ENCODE measurements at regions not wholly inside any gene's neighbourhood (a gene's known extent, or its start where the extent isn't known, plus 50 kb on each side); places are given as distances from the start of the nearest gene placed in this dataset.

DNA sequence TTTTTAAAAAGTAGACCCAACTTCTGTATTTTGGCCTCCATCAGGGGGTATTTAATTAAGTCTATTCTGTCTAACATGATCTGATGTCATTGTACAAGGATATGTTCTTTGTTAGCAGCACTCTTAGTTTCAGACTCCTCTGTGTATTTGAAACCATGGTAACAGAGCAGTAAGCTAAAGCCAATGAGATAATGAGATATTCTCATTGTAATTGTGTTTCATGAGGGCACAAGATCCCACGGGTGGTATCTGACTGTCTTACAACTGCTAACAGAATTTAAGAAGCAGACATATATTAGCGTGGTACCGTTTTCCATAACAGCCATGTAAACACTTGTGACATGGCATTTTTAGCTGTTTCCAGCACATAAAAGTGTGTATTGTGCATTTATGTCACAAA is 251.2 kb upstream of the VEPH1 start:
- TF ChIP-seq, protein P1, sequence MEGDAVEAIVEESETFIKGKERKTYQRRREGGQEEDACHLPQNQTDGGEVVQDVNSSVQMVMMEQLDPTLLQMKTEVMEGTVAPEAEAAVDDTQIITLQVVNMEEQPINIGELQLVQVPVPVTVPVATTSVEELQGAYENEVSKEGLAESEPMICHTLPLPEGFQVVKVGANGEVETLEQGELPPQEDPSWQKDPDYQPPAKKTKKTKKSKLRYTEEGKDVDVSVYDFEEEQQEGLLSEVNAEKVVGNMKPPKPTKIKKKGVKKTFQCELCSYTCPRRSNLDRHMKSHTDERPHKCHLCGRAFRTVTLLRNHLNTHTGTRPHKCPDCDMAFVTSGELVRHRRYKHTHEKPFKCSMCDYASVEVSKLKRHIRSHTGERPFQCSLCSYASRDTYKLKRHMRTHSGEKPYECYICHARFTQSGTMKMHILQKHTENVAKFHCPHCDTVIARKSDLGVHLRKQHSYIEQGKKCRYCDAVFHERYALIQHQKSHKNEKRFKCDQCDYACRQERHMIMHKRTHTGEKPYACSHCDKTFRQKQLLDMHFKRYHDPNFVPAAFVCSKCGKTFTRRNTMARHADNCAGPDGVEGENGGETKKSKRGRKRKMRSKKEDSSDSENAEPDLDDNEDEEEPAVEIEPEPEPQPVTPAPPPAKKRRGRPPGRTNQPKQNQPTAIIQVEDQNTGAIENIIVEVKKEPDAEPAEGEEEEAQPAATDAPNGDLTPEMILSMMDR (IDR thresholded peaks at IDR 0.05): no peak
- no peaks in the 10 kb centered on the region for H3K9me3 Mint-ChIP-seq
- H3K27ac Mint-ChIP-seq: no peak overlapping the region

DNA sequence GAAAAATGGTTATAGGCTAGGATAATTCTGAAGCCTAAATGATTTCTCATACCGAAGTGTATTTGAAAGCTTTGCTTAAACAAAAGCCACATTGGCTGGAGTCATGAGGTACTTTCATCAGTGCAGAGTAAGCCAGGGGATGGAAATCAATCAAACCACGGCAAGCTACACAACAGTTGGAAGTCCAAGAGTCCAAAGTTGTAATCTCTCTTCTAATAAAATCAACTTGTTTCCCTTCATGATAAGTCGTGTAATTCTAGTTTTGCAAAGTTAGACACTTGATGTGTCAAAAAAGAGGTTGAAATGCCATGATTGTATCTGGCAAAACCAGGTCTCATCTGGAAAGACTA is 250.5 kb upstream of the VEPH1 start:
- TF ChIP-seq, protein P1 (IDR thresholded peaks at IDR 0.05): no peak
- no peak for DNase-seq
- no peaks in the 10 kb centered on the region for H3K9me3 Mint-ChIP-seq
- no peak overlapping the region for H3K27ac Mint-ChIP-seq
- H3K36me3 Mint-ChIP-seq (ENCODE audit: low read depth): no peaks in the 10 kb centered on the region
- no peak overlapping the region for H3K4me3 Mint-ChIP-seq
- H3K27me3 Mint-ChIP-seq (ENCODE audit: low read depth, poor library complexity): peaks cover 3% of the 10 kb centered on the region
- peaks cover 13% of the 10 kb centered on the region for H3K4me1 Mint-ChIP-seq

More for the DNA sequence above, 251.2 kb upstream of the VEPH1 start:
- peaks cover 3% of the 10 kb centered on the region for H3K27me3 Mint-ChIP-seq (ENCODE audit: low read depth, poor library complexity)
- no peaks in the 10 kb centered on the region for H3K36me3 Mint-ChIP-seq (ENCODE audit: low read depth)
- peaks cover 13% of the 10 kb centered on the region for H3K4me1 Mint-ChIP-seq
- no peak for DNase-seq
- H3K4me3 Mint-ChIP-seq: no peak overlapping the region

DNA sequence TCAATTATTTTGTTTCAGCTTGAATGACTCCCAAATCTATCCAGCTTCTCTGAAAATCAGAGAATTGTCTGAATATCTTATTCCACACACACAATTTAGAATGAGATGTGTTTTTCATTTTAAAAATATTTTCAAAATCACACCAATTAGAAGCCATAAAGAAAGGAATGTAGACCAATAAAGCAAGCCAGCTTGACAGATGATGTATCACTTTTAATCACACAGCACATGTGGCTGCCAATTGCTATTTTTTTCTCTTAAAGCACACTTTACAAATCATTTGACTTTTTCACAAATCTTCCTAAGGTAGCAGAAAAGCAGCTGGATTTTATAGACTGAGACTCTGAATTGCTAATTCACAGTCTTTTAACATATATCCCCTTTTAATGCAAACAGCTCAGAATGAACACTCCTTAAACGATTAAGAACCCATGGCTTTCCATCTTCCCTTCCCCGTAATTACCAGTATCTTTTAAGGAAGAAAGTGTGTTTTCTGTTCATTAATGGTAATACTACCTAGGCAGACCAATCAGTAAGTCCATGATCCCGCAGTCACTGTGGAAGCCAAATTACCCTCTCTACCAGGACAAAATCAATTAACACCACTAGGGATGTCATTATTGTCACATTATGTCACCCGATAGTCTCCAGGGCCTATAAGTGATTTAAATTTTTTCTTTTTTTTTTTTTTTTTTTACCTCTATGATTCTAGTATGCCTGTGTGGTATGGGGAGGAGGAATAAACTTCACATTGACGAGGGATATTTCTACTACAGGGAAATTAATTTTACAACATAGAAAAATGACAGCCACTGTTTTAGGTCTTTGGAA is 250.0 kb upstream of the VEPH1 start:
- TF ChIP-seq, protein P1 (IDR thresholded peaks at IDR 0.05): no peak
- no peak for DNase-seq
- no peaks in the 10 kb centered on the region for H3K9me3 Mint-ChIP-seq
- H3K4me3 Mint-ChIP-seq: no peak overlapping the region
- H3K4me1 Mint-ChIP-seq: peaks cover 13% of the 10 kb centered on the region
- H3K36me3 Mint-ChIP-seq (ENCODE audit: low read depth): no peaks in the 10 kb centered on the region
- H3K27ac Mint-ChIP-seq: no peak overlapping the region
- peaks cover 3% of the 10 kb centered on the region for H3K27me3 Mint-ChIP-seq (ENCODE audit: low read depth, poor library complexity)

DNA sequence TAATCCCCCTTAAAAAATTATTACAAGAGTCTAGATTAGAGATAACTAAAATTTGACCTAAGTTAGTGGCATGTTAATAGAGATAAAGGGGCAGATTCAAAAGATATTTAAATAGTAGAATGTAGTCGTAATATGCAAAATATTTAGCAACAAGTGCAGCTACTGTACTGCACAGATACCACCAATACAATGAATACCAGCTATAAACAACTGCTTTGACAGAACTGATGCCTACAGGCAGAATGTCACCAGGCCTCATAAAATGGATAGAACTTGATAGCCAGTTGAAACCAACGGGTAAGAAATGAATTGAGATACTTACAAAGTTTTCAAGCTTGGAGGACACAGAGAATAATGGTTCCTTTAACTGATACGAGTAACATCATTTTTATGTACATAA is 249.3 kb upstream of the VEPH1 start:
- Mint-ChIP-seq H3K9me3 (no peaks in the 10 kb centered on the region), H3K36me3 (ENCODE audit: low read depth) (no peaks in the 10 kb centered on the region), H3K4me1 (peaks cover 13% of the 10 kb centered on the region), H3K27me3 (ENCODE audit: low read depth, poor library complexity) (peaks cover 3% of the 10 kb centered on the region), H3K4me3 (no peak overlapping the region), H3K27ac (no peak overlapping the region)
- no peak for DNase-seq
- TF ChIP-seq, protein P1 (IDR thresholded peaks at IDR 0.05): no peak

DNA sequence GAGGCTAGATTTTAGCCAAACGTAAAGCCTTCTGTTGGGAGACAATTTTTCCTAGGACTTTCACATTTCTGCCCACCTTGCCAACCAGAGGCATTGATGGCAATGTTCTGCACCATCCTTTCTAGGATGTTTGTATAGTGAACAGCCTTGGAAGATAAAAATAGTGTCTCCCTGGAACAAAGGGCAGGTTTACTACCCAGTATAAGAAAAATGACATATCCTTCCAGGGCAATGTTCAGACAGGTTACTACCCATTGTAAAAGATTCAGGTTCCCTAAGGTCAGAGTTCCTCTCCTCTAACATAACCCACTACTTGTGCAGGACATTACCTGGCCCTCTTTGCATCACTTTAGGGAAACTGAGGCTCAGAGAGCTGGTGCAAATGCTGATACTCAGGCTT is 248.2 kb upstream of the VEPH1 start:
- DNase-seq: no peak
- Mint-ChIP-seq H3K36me3 (ENCODE audit: low read depth) (no peaks in the 10 kb centered on the region), H3K27ac (no peak overlapping the region), H3K4me1 (peaks cover 13% of the 10 kb centered on the region), H3K27me3 (ENCODE audit: low read depth, poor library complexity) (peaks cover 3% of the 10 kb centered on the region), H3K9me3 (no peaks in the 10 kb centered on the region), H3K4me3 (no peak overlapping the region)
- TF ChIP-seq, protein P1 (IDR thresholded peaks at IDR 0.05): no peak

DNA sequence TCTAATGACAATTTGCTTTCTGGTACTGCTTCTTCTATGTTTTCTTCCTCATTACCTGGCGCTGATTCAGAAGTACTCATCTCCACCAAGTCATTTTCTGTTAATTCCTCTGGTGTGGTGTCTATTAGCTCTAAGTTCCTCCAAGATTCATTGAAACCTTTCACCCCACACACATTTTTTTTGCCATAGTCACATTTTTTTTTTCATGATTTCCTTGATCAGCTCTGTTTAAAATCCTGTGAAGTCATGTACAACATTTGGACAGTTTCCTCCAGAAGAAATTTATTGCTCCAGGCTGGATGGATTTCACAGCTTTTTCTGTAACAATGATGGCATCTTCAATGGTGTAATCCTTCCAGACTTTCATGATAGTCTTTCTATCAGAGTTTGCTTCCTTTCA is 243.2 kb upstream of the VEPH1 start:
- H3K4me1 Mint-ChIP-seq: no peaks in the 10 kb centered on the region
- no peak for DNase-seq

More for the DNA sequence above, 243.2 kb upstream of the VEPH1 start:
- H3K27me3 Mint-ChIP-seq (ENCODE audit: low read depth, poor library complexity): no peaks in the 10 kb centered on the region
- TF ChIP-seq, protein P1 (IDR thresholded peaks at IDR 0.05): no peak
- no peak overlapping the region for H3K4me3 Mint-ChIP-seq
- H3K27ac Mint-ChIP-seq: no peak overlapping the region
- H3K9me3 Mint-ChIP-seq: peaks cover 26% of the 10 kb centered on the region
- H3K36me3 Mint-ChIP-seq (ENCODE audit: low read depth): no peaks in the 10 kb centered on the region

All from nephron progenitor cell (in vitro differentiated cells).